NB4 (cell line): ENCODE measurements at regions not wholly inside any gene's neighbourhood (a gene's known extent, or its start where the extent isn't known, plus 50 kb on each side); places are given as distances from the start of the nearest gene placed in this dataset.

Experiments used
- MYC ChIP-seq: IDR thresholded peaks from 2 replicates; pipeline ENCODE4 v1.6.1; 2011; ENCODE audit warnings: low read depth, low read length
- TF ChIP-seq, protein P1 (sequence below): IDR thresholded peaks from one replicate; pipeline ENCODE4 v1.5.1; 2012; ENCODE audit warnings: low read depth, low read length

- no peak for TF ChIP-seq MYC
- TF ChIP-seq, protein P1, sequence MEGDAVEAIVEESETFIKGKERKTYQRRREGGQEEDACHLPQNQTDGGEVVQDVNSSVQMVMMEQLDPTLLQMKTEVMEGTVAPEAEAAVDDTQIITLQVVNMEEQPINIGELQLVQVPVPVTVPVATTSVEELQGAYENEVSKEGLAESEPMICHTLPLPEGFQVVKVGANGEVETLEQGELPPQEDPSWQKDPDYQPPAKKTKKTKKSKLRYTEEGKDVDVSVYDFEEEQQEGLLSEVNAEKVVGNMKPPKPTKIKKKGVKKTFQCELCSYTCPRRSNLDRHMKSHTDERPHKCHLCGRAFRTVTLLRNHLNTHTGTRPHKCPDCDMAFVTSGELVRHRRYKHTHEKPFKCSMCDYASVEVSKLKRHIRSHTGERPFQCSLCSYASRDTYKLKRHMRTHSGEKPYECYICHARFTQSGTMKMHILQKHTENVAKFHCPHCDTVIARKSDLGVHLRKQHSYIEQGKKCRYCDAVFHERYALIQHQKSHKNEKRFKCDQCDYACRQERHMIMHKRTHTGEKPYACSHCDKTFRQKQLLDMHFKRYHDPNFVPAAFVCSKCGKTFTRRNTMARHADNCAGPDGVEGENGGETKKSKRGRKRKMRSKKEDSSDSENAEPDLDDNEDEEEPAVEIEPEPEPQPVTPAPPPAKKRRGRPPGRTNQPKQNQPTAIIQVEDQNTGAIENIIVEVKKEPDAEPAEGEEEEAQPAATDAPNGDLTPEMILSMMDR, result no peak
Measured at GRCh38 chr4:149120331-149121022, 678.3 kb upstream of the NR3C2 start.
